HG02759 (cell line): ENCODE measurements at regions not wholly inside any gene's neighbourhood (a gene's known extent, or its start where the extent isn't known, plus 50 kb on each side); places are given as distances from the start of the nearest gene placed in this dataset.

ENCODE experiments used
- ATAC-seq: cut with Tn5 transposase; IDR thresholded peaks from one replicate; pipeline ENCODE4 v1.9.1; 2021; ENCODE audit warnings: mild to moderate bottlenecking, moderate library complexity; ENCODE audit not compliant: unreplicated experiment

- no peak for ATAC-seq
Observed at GRCh38 chr14:22513066-22513812, 75.8 kb downstream of the DAD1 start.

- ATAC-seq: no peak
Observed at GRCh38 chr14:22512106-22512814, 76.8 kb downstream of the DAD1 start.

- no peak for ATAC-seq
Observed at GRCh38 chr14:22510527-22511110, 78.4 kb downstream of the DAD1 start.

- ATAC-seq: peak; percentile 25
Observed at GRCh38 chr14:22509751-22510300, 79.2 kb downstream of the DAD1 start.

- peak; percentile 23 for ATAC-seq
Observed at GRCh38 chr14:22509036-22509709, 79.9 kb downstream of the DAD1 start.

GRCh38 chr14:22508662-22509035 is 80.4 kb downstream of the DAD1 start:
- ATAC-seq: no peak

GRCh38 chr14:22508150-22508457 is 80.9 kb downstream of the DAD1 start:
- ATAC-seq: no peak

- ATAC-seq: no peak
Observed at GRCh38 chr14:22506778-22507351, 82.2 kb downstream of the DAD1 start.

- no peak for ATAC-seq
Observed at GRCh38 chr14:22506378-22506710, 82.7 kb downstream of the DAD1 start.

- no peak for ATAC-seq
Observed at GRCh38 chr14:22505697-22506377, 83.2 kb downstream of the DAD1 start.

- ATAC-seq: no peak
Observed at GRCh38 chr14:22505309-22505696, 83.7 kb downstream of the DAD1 start.

- ATAC-seq: no peak
Observed at GRCh38 chr14:22502551-22502950, 86.5 kb downstream of the DAD1 start.

GRCh38 chr14:22502007-22502406 is 87.0 kb downstream of the DAD1 start:
- ATAC-seq: no peak

GRCh38 chr14:22500954-22501726 is 87.9 kb downstream of the DAD1 start:
- no peak for ATAC-seq

GRCh38 chr14:22500525-22500924 is 88.5 kb downstream of the DAD1 start:
- no peak for ATAC-seq

- no peak for ATAC-seq
Observed at GRCh38 chr14:22497671-22498093, 91.3 kb downstream of the DAD1 start.

- ATAC-seq: no peak
Observed at GRCh38 chr14:22497144-22497423, 91.9 kb downstream of the DAD1 start.

- no peak for ATAC-seq
Observed at GRCh38 chr14:22494486-22495135, 94.4 kb downstream of the DAD1 start.

- no peak for ATAC-seq
Observed at GRCh38 chr14:22493753-22494152, 95.3 kb downstream of the DAD1 start.
